ENCODE measurements at regions not wholly inside any gene's neighbourhood (a gene's known extent, or its start where the extent isn't known, plus 50 kb on each side); places are given as distances from the start of the nearest gene placed in this dataset.

DNA sequence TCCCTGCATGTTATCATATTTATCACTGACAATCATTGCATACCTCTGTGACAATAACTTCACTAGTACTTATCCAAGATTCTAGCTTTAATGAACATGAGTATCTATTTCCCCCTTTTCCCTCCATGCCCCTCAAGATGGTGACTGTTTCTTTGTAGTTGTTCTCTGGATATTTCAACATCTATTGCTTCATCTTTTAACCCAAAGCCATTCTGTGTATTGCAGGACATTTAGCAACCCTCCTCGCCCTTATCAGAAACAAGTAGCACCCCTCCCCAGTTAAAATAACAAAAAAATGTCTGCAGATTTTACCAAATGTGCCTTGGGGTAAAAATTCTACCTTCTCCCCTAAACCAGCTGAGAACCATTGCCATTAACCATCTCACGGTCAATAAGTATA is 979.8 kb upstream of the MANEA start:
- DNase-seq (ENCODE audit: low read depth, low spot score) (no peak), ATAC-seq (no peak)
- BruUV-seq (replicated peaks) = no TSS peak
- no peak overlapping the region for H3K27ac ChIP-seq (ENCODE audit: low read length)
- no peak overlapping the region for H3K4me3 ChIP-seq (ENCODE audit: low read depth in 2 of 2, low read length in 2 of 2)
- TF ChIP-seq SIN3A (IDR thresholded peaks at IDR 0.05; ENCODE audit: borderline replicate concordance, insufficient read depth, low read depth, low read length) (no peak), POLR2AphosphoS5 (IDR thresholded peaks at IDR 0.05; ENCODE audit: low read depth, low read length) (no peak), TCF7L2 (IDR thresholded peaks at IDR 0.05; ENCODE audit: low read depth, low read length) (no peak), CTCF (IDR thresholded peaks at IDR 0.05) (no peak)
- TF ChIP-seq, protein P1, sequence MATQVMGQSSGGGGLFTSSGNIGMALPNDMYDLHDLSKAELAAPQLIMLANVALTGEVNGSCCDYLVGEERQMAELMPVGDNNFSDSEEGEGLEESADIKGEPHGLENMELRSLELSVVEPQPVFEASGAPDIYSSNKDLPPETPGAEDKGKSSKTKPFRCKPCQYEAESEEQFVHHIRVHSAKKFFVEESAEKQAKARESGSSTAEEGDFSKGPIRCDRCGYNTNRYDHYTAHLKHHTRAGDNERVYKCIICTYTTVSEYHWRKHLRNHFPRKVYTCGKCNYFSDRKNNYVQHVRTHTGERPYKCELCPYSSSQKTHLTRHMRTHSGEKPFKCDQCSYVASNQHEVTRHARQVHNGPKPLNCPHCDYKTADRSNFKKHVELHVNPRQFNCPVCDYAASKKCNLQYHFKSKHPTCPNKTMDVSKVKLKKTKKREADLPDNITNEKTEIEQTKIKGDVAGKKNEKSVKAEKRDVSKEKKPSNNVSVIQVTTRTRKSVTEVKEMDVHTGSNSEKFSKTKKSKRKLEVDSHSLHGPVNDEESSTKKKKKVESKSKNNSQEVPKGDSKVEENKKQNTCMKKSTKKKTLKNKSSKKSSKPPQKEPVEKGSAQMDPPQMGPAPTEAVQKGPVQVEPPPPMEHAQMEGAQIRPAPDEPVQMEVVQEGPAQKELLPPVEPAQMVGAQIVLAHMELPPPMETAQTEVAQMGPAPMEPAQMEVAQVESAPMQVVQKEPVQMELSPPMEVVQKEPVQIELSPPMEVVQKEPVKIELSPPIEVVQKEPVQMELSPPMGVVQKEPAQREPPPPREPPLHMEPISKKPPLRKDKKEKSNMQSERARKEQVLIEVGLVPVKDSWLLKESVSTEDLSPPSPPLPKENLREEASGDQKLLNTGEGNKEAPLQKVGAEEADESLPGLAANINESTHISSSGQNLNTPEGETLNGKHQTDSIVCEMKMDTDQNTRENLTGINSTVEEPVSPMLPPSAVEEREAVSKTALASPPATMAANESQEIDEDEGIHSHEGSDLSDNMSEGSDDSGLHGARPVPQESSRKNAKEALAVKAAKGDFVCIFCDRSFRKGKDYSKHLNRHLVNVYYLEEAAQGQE (IDR thresholded peaks at IDR 0.05; ENCODE audit: insufficient read depth in 1 of 2, low read depth in 2 of 2, low read length in 1 of 2) = no peak
- no peaks in the 10 kb centered on the region for H3K27me3 ChIP-seq (ENCODE audit: control insufficient read depth, insufficient read depth, low read length)
- CTCF ChIA-PET = no interaction called here
- intact Hi-C loops (cut with micrococcal nuclease; ENCODE audit: unreplicated experiment) (no loop called here), in situ Hi-C loops (cut with HindIII; ENCODE audit: low pct_unique_long_range_greater_than_20kb, low sequenced_read_pairs) (no loop called here)
- H3K4me1 ChIP-seq (ENCODE audit: control insufficient read depth, insufficient read depth, low read length) = no peaks in the 10 kb centered on the region; the same call in 1 of the 2 replicates
- H3K9me3 ChIP-seq (ENCODE audit: control insufficient read depth, insufficient read depth, low read depth, low read length) = no peaks in the 10 kb centered on the region
- no peaks in the 10 kb centered on the region for H3K36me3 ChIP-seq (ENCODE audit: control insufficient read depth, insufficient read depth, low read length)
- POLR2A ChIA-PET = no interaction called here

DNA sequence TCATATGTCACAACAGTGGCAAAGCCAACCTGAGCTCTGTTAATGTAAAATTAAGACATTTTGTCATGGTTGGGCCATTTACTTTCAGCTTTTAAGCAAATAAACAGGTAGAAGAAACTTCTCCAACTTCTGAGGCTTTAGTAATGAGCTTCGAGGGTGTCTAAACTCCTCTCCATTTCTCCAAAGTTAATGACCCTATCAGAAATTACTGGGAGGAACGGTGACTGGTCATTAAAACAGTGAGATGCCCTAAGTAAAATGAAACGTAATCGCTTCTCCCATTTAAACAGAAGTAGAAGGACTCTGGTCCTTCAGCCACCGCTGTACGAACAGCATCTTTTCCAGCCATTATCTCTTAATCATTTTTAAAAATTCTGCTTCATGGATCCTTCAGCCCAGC is 986.9 kb upstream of the MANEA start:
- ATAC-seq (no peak), DNase-seq (ENCODE audit: low read depth, low spot score) (no peak)
- H3K27me3 ChIP-seq (ENCODE audit: control insufficient read depth, insufficient read depth, low read length) = no peaks in the 10 kb centered on the region
- no peaks in the 10 kb centered on the region for H3K9me3 ChIP-seq (ENCODE audit: control insufficient read depth, insufficient read depth, low read depth, low read length)
- no peaks in the 10 kb centered on the region for H3K36me3 ChIP-seq (ENCODE audit: control insufficient read depth, insufficient read depth, low read length)
- TF ChIP-seq POLR2AphosphoS5 (IDR thresholded peaks at IDR 0.05; ENCODE audit: low read depth, low read length) (no peak), CTCF (IDR thresholded peaks at IDR 0.05) (no peak), TCF7L2 (IDR thresholded peaks at IDR 0.05; ENCODE audit: low read depth, low read length) (no peak), SIN3A (IDR thresholded peaks at IDR 0.05; ENCODE audit: borderline replicate concordance, insufficient read depth, low read depth, low read length) (no peak)
- TF ChIP-seq, protein P1 (IDR thresholded peaks at IDR 0.05; ENCODE audit: insufficient read depth in 1 of 2, low read depth in 2 of 2, low read length in 1 of 2) = no peak
- H3K27ac ChIP-seq (ENCODE audit: low read length) = no peak overlapping the region
- no TSS peak for BruUV-seq (replicated peaks)
- in situ Hi-C loops (cut with HindIII; ENCODE audit: low pct_unique_long_range_greater_than_20kb, low sequenced_read_pairs) = no loop called here
- CTCF ChIA-PET = no interaction called here
- H3K4me1 ChIP-seq (ENCODE audit: control insufficient read depth, insufficient read depth, low read length) = no peaks in the 10 kb centered on the region
- intact Hi-C loops (cut with micrococcal nuclease; ENCODE audit: unreplicated experiment) = no loop called here
- H3K4me3 ChIP-seq (ENCODE audit: low read depth in 2 of 2, low read length in 2 of 2) = no peak overlapping the region
- POLR2A ChIA-PET = no interaction called here
